CD4-positive, alpha-beta T cell treated with Interleukin-1 beta for 1 hour (primary cell): ENCODE measurements at regions not wholly inside any gene's neighbourhood (a gene's known extent, or its start where the extent isn't known, plus 50 kb on each side); places are given as distances from the start of the nearest gene placed in this dataset.

Source experiments
- DNase-seq, 2 donors: peaks; one replicate each; pipeline ENCODE4 v3.0.0-alpha.2; 2020 to 2022

GRCh38 chr2:217150236-217150635 is 290.4 kb upstream of the TNP1 start:
- DNase-seq, result no peak

GRCh38 chr2:217149087-217149660 is 289.3 kb upstream of the TNP1 start:
- DNase-seq, result no peak

DNA sequence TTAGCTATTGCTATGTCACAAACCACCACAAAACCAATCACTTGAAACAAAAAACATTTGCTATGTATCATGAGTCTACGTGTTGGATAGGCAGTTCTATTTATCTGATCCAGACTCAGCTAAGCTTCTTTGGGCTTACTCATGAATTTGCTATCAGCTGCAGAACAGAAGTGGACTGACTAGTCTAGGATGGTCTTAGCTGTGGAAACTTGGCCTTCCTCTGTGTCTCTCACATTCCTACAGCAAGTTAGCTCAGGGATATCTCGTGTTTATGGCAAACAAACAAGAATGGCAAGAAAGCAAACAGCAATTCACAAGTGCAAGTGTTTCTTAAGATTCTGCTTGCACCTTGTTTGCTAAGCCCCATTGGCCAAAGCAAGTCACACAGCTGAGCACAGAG is 288.0 kb upstream of the TNP1 start:
- no peak for DNase-seq

- DNase-seq, result no peak
Measured at GRCh38 chr2:217146956-217147355, 287.1 kb upstream of the TNP1 start.

GRCh38 chr2:217142649-217143266 is 282.9 kb upstream of the TNP1 start:
- no peak for DNase-seq

- DNase-seq, result no peak
Measured at GRCh38 chr2:217138284-217138683, 278.4 kb upstream of the TNP1 start.

GRCh38 chr2:217127744-217128143 is 267.9 kb upstream of the TNP1 start:
- no peak for DNase-seq

DNA sequence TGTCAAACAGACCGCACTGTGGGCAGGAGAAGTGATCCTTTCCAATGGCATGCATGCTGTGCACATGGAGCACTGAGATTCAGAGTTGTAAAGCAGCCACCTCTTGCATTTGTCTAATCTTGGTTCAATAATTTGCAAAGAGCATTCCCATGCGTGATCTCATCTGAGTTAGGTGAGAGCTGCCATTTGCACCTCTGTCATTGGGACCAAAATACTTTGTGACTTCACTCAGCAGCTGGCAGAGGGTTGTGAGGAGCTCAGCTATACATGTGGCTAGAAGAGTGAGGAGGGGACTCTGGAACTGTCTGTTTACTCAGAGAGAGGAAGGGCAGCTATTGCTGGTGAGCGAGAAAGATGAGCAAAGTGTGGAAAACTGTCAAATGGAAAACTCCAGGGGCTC is 265.1 kb upstream of the TNP1 start:
- no peak for DNase-seq

GRCh38 chr2:217124050-217124449 is 264.2 kb upstream of the TNP1 start:
- DNase-seq, result no peak

DNA sequence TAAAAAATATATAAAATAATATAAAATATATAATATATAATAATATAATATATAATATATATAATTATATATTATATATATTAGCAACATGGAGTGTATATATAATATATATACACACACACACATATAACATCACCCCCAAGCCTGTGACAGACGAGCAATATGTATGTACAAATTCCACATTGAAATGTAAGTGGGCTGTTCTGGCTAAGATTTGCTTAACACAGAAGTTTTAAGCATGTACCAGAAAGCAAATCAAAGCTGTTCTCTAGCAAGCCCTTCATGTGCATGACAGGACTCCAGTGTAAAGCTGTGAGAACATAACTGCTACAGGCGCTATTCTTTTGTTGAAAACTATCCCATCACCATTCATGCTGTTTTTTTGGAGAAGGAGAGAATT is 261.7 kb upstream of the TNP1 start:
- DNase-seq, result no peak

GRCh38 chr2:217120429-217120828 is 260.6 kb upstream of the TNP1 start:
- DNase-seq, result no peak

- no peak for DNase-seq
Measured at GRCh38 chr2:217118559-217119284, 258.9 kb upstream of the TNP1 start.

DNA sequence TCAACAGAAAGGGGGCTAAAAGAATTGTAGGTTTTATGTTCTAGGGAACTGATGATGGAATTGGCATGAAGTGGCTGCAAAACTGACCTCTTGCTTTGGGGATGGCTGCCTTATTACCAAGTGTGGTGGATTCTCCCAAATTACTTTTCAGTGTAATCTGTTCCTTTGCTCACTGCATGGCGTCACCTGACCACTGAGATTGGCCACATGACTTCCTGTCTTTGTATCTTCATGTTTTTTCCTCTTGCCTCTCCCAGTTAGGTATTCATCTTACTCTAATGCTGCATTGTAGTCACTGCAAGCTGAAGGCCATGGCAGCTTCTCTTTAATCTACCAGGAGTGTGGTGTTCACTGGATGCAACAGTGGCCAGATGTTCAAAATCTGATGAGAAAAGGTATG is 257.7 kb upstream of the TNP1 start:
- DNase-seq, result no peak

DNA sequence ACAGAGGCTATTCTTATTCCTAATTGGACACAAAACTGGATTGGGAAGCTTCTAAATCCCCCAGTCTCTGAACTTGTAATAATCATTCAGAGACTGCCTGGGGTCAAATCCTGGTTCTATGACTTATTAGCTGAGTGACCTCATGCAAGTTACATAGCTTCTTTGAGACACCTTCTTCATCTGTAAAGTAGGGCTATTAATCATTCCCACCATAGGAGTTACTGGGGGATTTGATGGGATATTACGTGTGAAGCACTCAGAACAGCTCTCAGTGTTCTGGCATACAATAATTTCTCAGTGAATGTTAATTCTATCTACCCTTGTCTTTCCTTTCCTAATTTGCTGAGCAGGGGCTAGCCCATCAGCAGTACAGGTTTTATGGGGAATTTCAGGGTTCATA is 256.7 kb upstream of the TNP1 start:
- no peak for DNase-seq

DNA sequence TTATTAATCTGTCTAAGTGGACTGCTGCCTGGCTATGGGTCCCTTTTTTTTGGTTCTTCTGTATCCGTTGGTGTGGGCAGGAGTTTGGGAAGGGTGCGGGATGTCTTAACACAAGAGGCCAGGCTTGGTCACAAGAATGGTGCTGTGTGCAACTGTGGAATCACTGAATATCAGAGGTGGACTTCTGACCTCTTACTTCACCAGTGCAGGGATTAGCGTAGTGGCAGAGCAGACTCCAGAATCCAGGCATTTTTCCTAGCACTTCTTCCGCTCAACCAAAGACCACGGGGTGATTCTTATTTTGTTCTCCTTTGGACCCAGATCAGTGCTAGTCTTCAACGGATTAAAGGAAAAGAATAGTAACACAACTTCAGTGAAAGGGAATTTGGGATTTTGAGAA is 254.3 kb upstream of the TNP1 start:
- DNase-seq, result no peak

GRCh38 chr2:217113491-217113890 is 253.6 kb upstream of the TNP1 start:
- DNase-seq, result no peak

DNA sequence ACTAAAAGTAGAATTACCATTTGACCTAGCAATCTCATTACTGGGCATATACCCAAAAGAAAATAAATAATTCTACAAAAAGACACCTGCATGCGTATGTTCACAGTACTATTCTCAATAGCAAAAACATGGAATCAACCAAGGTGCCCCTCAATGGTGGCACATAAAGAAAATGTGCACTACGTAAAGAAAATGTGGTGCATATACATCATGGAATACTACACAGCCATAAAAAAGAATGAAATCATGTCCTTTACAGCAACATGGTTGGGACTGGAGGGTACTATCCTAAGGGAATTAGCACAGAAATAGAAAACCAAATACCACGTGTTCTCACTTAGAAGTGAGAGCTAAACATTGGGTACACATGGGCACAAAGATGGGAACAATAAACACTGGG is 250.7 kb upstream of the TNP1 start:
- no peak for DNase-seq

GRCh38 chr2:217108575-217109027 is 248.7 kb upstream of the TNP1 start:
- no peak for DNase-seq

DNA sequence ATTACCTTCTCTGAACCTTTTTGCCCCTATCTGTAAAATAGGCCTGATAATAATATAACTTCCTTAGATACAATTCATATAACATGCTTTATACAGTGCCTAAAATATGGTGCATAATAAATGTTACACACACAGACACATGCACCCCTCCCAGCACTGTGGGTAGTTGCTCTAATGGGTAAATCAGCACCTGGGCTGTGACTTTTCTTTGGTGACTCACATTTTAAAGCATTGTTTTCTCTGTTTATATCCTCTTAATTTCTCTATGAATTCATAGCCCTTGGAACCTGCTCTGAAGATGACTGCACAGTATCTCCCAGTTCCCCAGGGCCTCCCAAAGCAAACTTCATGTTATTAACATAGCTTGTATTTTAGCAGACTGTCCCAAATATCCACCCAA is 248.2 kb upstream of the TNP1 start:
- DNase-seq, result no peak

- DNase-seq, result no peak
Measured at GRCh38 chr2:217107480-217107879, 247.6 kb upstream of the TNP1 start.

- no peak for DNase-seq
Measured at GRCh38 chr2:217106650-217107014, 246.8 kb upstream of the TNP1 start.

DNA sequence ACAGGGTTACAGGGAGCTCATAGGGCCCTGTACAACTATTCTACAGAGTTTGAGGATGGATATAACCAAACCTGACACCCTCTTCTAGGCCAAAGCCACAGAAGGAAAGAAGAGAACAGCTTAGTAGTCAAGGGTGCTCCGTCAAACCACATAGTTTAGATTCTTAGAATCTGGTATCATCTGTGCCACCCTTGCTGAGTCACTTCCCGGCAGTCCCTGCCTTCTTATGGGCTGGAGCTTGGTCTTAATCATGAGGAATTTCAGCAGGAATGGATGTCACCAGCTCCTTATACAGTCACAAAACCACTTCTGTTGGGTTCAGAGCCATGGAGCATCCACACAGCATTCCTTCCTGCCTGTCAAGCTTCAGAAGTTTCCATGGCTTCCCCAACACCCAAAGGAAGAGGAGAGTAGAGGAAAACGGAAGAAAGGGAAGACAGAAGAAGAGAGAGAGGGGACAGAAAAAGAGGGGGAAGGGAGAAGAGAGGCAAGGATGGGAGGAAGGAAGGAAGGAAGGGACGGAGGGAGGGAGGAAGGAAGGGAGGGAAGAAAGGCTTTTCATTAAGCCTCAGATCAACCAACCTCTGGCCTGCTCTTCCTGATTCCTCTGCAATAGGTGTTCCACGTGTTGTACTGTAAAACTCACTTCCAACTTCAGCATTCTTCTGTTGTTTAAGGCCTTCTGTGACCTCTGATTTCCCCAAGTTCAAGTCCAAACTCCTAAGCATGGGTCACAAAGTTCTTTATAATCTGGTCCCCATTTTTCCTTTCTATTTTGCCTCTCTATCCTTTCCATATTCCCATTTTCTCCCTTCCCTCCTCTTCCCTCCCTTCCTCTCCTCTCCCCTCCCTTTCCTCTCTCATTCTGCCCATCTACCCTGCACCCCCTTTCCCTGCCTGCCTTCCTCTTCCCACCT is 246.1 kb upstream of the TNP1 start:
- DNase-seq, result no peak

GRCh38 chr2:217103752-217104545 is 244.1 kb upstream of the TNP1 start:
- DNase-seq, result no peak
